ENCODE measurements at regions not wholly inside any gene's neighbourhood (a gene's known extent, or its start where the extent isn't known, plus 50 kb on each side); places are given as distances from the start of the nearest gene placed in this dataset.
A peak's percentile ranks its signal among the peaks of the same experiment; 100 is the strongest.

- Mint-ChIP-seq H3K36me3 (ENCODE audit: low read depth) (no peaks in the 10 kb centered on the region), H3K4me3 (no peak overlapping the region), H3K4me1 (no peaks in the 10 kb centered on the region), H3K9me3 (peaks cover 3% of the 10 kb centered on the region), H3K27me3 (ENCODE audit: low read depth) (no peaks in the 10 kb centered on the region), H3K27ac (no peak overlapping the region)
- TF ChIP-seq CTCF (IDR thresholded peaks at IDR 0.05; ENCODE audit: unreplicated experiment in 3 of 3): no peak
These were observed 96.0 kb upstream of the CDIN1 start for GRCh38 chr15:36483409-36483808.

GRCh38 chr15:36484038-36484778 lies 95.2 kb upstream of the CDIN1 start:
- no peaks in the 10 kb centered on the region for H3K36me3 Mint-ChIP-seq (ENCODE audit: low read depth)
- H3K9me3 Mint-ChIP-seq: peaks cover 3% of the 10 kb centered on the region
- no peaks in the 10 kb centered on the region for H3K27me3 Mint-ChIP-seq (ENCODE audit: low read depth)
- H3K27ac Mint-ChIP-seq: no peak overlapping the region
- TF ChIP-seq CTCF (IDR thresholded peaks at IDR 0.05; ENCODE audit: unreplicated experiment in 3 of 3): no peak
- no peaks in the 10 kb centered on the region for H3K4me1 Mint-ChIP-seq
- H3K4me3 Mint-ChIP-seq: no peak overlapping the region

- Mint-ChIP-seq H3K36me3 (ENCODE audit: low read depth) (no peaks in the 10 kb centered on the region), H3K4me3 (no peak overlapping the region), H3K4me1 (peaks cover 6% of the 10 kb centered on the region), H3K27ac (no peak overlapping the region), H3K27me3 (ENCODE audit: low read depth) (no peaks in the 10 kb centered on the region), H3K9me3 (peaks cover 2% of the 10 kb centered on the region)
- no peak for TF ChIP-seq CTCF (IDR thresholded peaks at IDR 0.05; ENCODE audit: unreplicated experiment in 3 of 3)
These were observed 87.5 kb upstream of the CDIN1 start for GRCh38 chr15:36491912-36492311.

- Mint-ChIP-seq H3K4me3 (no peak overlapping the region), H3K27ac (peak overlapping the region in 2 of 3 experiments; percentile 21 to 29), H3K27me3 (ENCODE audit: low read depth) (no peaks in the 10 kb centered on the region), H3K36me3 (ENCODE audit: low read depth) (no peaks in the 10 kb centered on the region), H3K4me1 (peaks cover 20% of the 10 kb centered on the region), H3K9me3 (peaks cover 2% of the 10 kb centered on the region)
- TF ChIP-seq CTCF (IDR thresholded peaks at IDR 0.05; ENCODE audit: unreplicated experiment in 3 of 3): no peak
These were observed 83.9 kb upstream of the CDIN1 start for GRCh38 chr15:36495456-36495991.

GRCh38 chr15:36497901-36498300 lies 81.5 kb upstream of the CDIN1 start:
- Mint-ChIP-seq H3K4me1 (peaks cover 32% of the 10 kb centered on the region), H3K27ac (peak overlapping the region; percentile 49 to 93 (median 78)), H3K9me3 (peaks cover 2% of the 10 kb centered on the region), H3K36me3 (ENCODE audit: low read depth) (no peaks in the 10 kb centered on the region), H3K4me3 (no peak overlapping the region), H3K27me3 (ENCODE audit: low read depth) (no peaks in the 10 kb centered on the region)
- no peak for TF ChIP-seq CTCF (IDR thresholded peaks at IDR 0.05; ENCODE audit: unreplicated experiment in 3 of 3)

- no peak for TF ChIP-seq CTCF (IDR thresholded peaks at IDR 0.05; ENCODE audit: unreplicated experiment in 3 of 3)
- peak overlapping the region; percentile 78 to 93 (median 87) for H3K27ac Mint-ChIP-seq
These were observed 81.0 kb upstream of the CDIN1 start for GRCh38 chr15:36498401-36498800.

More at GRCh38 chr15:36498401-36498800, 81.0 kb upstream of the CDIN1 start:
- Mint-ChIP-seq H3K27me3 (ENCODE audit: low read depth) (no peaks in the 10 kb centered on the region), H3K4me1 (peaks cover 37% of the 10 kb centered on the region), H3K4me3 (no peak overlapping the region), H3K9me3 (peaks cover 2% of the 10 kb centered on the region), H3K36me3 (ENCODE audit: low read depth) (no peaks in the 10 kb centered on the region)

All from nephron (organoid).